NT2/D1 (cell line): ENCODE measurements at regions not wholly inside any gene's neighbourhood (a gene's known extent, or its start where the extent isn't known, plus 50 kb on each side); places are given as distances from the start of the nearest gene placed in this dataset.
"Not testable (repeated sequence)": the region's sequence is repeated elsewhere in the genome, so short reads cannot be mapped to it uniquely, and the experiment has no call there.

Source experiments
- DNase-seq: peaks from one replicate; pipeline ENCODE4 v3.0.0-alpha.2; 2011; ENCODE audit warnings: low read depth, low spot score
- H3K27me3 ChIP-seq: 2 replicates; pipeline ENCODE4 v1.6.0; 2011; ENCODE audit warnings: mild to moderate bottlenecking; ENCODE audit not compliant: insufficient read length, insufficient read depth
- H3K36me3 ChIP-seq: 2 replicates; pipeline ENCODE4 v1.6.1; 2011; ENCODE audit warnings: mild to moderate bottlenecking, low read length, mixed read lengths; ENCODE audit not compliant: insufficient read depth, insufficient read length
- H3K4me1 ChIP-seq: 2 replicates; pipeline ENCODE4 v1.5.1; 2011; ENCODE audit not compliant: insufficient read depth, insufficient read length
- H3K4me3 ChIP-seq: 2 replicates; pipeline ENCODE4 v1.5.1; 2011; ENCODE audit warnings: low read depth; ENCODE audit not compliant: insufficient read length
- H3K9ac ChIP-seq: 2 replicates; pipeline ENCODE4 v1.6.0; 2011; ENCODE audit warnings: low read depth; ENCODE audit not compliant: insufficient read length
- H3K9me3 ChIP-seq: 2 replicates; pipeline ENCODE4 v1.5.1; 2011; ENCODE audit warnings: mild to moderate bottlenecking, low read length; ENCODE audit not compliant: insufficient read depth
- SUZ12 ChIP-seq: IDR thresholded peaks from 2 replicates; pipeline ENCODE4 v1.6.1; 2011; ENCODE audit not compliant: insufficient read length, insufficient read depth; ENCODE audit errors: extremely low read depth
- YY1 ChIP-seq: IDR thresholded peaks from 2 replicates; pipeline ENCODE4 v1.6.1; 2011; ENCODE audit not compliant: insufficient read length, insufficient read depth
- ZNF274 ChIP-seq: IDR thresholded peaks from 2 replicates; pipeline ENCODE4 v1.6.1; 2011; ENCODE audit warnings: mild to moderate bottlenecking, low read depth, low read length

DNA sequence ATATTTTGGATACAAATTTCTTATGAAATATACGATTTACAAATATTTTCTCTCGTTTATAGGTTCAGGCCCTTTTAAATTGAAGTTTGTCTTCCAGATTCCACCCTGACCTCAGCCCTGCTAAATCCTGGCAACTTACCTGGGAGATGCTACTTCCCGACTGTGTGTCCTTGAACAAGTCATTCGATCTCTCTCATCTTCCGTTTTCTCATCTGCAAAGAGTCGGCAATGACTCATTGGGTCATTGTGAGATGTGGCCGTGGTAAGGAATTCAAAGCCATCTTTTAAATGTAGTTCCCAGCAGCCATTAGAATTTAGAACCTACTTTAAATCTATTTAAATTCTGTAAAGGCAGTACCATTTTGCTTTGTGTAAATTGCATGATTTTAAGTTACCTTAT, 72.5 kb downstream of the LHX2 start:
- Histone ChIP-seq H3K36me3 (no peaks in the 10 kb centered on the region), H3K9ac (no peak overlapping the region), H3K27me3 (no peaks in the 10 kb centered on the region), H3K4me1 (peaks cover 8% of the 10 kb centered on the region), H3K4me3 (no peak overlapping the region), H3K9me3 (peaks cover 19% of the 10 kb centered on the region)
- no peak for TF ChIP-seq YY1
- TF ChIP-seq ZNF274, result no peak
- TF ChIP-seq SUZ12, result no peak
- no peak for DNase-seq

DNA sequence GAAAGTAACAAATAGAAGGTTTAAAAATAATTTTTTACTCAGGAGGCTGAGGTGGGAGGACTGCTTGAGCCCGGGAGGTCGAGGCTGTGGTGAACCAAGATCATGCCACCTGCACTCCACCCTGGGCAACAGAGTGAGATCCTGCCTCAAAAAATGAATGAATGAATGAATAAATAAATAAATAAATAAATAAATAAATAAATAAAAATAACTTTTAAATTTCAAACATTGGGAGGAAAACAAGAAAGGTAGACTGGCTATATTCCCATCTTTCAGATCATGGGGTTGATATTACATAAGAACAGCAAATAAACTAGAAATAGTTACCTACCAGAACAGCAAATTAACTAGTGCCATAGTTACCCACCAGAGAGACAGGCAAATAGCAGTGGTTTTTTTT, 75.7 kb downstream of the LHX2 start:
- TF ChIP-seq YY1, result no peak
- TF ChIP-seq ZNF274, result no peak
- no peak for TF ChIP-seq SUZ12
- Histone ChIP-seq H3K9ac (no peak overlapping the region), H3K27me3 (no peaks in the 10 kb centered on the region), H3K4me1 (peaks cover 8% of the 10 kb centered on the region), H3K4me3 (no peak overlapping the region), H3K9me3 (peaks cover 19% of the 10 kb centered on the region), H3K36me3 (no peaks in the 10 kb centered on the region)
- DNase-seq, result no peak

GRCh38 chr9:124088476-124088837, 76.9 kb downstream of the LHX2 start:
- Histone ChIP-seq H3K9me3 (peaks cover 19% of the 10 kb centered on the region), H3K4me1 (peaks cover 6% of the 10 kb centered on the region), H3K27me3 (no peaks in the 10 kb centered on the region), H3K9ac (no peak overlapping the region), H3K4me3 (no peak overlapping the region), H3K36me3 (no peaks in the 10 kb centered on the region)
- TF ChIP-seq ZNF274 (no peak), SUZ12 (no peak), YY1 (no peak)
- no peak for DNase-seq

- not testable (repeated sequence) for H3K4me3 ChIP-seq, H3K27me3 ChIP-seq, H3K4me1 ChIP-seq, H3K36me3 ChIP-seq, H3K9ac ChIP-seq, DNase-seq
- peaks cover 19% of the 10 kb centered on the region for H3K9me3 ChIP-seq
These were observed 78.3 kb downstream of the LHX2 start for GRCh38 chr9:124089631-124090488.

GRCh38 chr9:124098141-124098905, 86.8 kb downstream of the LHX2 start:
- Histone ChIP-seq H3K4me3 (no peak overlapping the region), H3K9me3 (no peaks in the 10 kb centered on the region), H3K36me3 (no peaks in the 10 kb centered on the region), H3K27me3 (no peaks in the 10 kb centered on the region), H3K9ac (no peak overlapping the region), H3K4me1 (peaks cover 5% of the 10 kb centered on the region)
- no peak for TF ChIP-seq SUZ12
- DNase-seq, result no peak

DNA sequence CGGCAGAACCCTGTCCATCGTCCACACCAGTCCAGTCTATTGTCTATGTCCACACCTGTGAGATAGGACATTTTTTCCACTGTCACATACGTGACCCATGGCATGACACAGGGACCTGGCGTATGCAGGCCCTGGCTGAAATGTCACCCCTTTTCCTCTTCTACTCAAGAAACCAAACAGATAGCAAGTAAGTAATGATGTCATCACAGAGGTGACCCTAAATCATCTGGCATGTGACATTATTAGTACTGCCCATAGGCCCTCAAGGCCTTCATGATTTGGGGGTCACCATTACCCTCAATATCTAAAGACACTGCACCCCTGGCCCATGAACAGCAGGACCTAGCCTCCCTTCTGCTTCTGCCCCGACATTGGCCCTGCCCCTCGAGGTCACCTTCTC, 88.3 kb downstream of the LHX2 start:
- no peaks in the 10 kb centered on the region for H3K36me3 ChIP-seq

GRCh38 chr9:124101215-124101968, 89.8 kb downstream of the LHX2 start:
- TF ChIP-seq YY1 (no peak), SUZ12 (no peak), ZNF274 (no peak)
- Histone ChIP-seq H3K4me1 (peaks cover 8% of the 10 kb centered on the region), H3K27me3 (no peaks in the 10 kb centered on the region), H3K9me3 (no peaks in the 10 kb centered on the region), H3K9ac (no peak overlapping the region), H3K36me3 (no peaks in the 10 kb centered on the region), H3K4me3 (no peak overlapping the region)
- DNase-seq, result no peak

More for the DNA sequence above, 88.3 kb downstream of the LHX2 start:
- Histone ChIP-seq H3K4me1 (peaks cover 5% of the 10 kb centered on the region), H3K4me3 (no peak overlapping the region), H3K9me3 (no peaks in the 10 kb centered on the region), H3K9ac (no peak overlapping the region), H3K27me3 (no peaks in the 10 kb centered on the region)
- no peak for DNase-seq
- TF ChIP-seq YY1 (no peak), ZNF274 (no peak), SUZ12 (no peak)
